NCI-H1436 (cell line): ENCODE measurements at regions not wholly inside any gene's neighbourhood (a gene's known extent, or its start where the extent isn't known, plus 50 kb on each side); places are given as distances from the start of the nearest gene placed in this dataset.
A peak's percentile ranks its signal among the peaks of the same experiment; 100 is the strongest.
"Not testable (repeated sequence)": the region's sequence is repeated elsewhere in the genome, so short reads cannot be mapped to it uniquely, and the experiment has no call there.

Source experiments
- DNase-seq: peaks from one replicate; lab custom pipeline; 2025; lab: John Stamatoyannopoulos, UW

DNA sequence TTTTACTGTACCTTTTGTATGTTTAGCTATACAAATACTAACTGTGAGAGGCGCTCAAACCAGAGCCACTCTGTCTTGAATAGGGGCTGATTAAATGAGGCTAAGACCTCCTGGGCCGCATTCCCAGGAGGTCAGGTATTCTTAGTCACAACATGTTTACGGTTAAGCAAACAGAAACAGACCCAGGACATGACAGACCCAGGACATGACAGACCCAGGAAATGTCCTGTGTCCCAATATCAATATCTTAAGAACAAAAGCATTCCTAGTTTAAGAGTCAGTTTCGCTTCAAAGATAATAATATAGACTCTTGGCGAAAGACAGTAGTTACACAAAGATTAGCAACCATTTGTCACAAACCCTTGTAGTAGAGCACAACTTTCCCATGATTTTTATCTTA lies 304.5 kb downstream of the CCSER2 start:
- DNase-seq, result no peak

DNA sequence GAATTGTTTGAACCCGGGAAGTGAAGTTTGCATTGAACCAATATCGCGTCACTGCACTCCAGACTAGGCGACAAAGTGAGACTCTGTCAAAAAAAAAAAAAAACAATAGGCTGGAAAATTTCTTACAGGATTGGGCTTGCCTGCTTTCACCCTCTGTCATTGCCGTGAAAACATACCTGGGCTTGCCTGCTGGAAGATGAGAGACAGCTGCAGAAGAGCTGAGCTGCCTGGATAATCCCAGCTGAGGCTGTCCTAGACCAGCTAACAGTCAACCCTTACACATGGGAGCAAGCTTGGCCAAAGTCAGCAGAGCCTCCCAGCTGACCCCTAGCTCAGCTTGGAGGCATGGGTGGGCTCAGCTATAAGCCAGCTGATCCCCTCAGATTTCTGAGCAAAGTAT lies 306.2 kb downstream of the CCSER2 start:
- DNase-seq, result no peak

DNA sequence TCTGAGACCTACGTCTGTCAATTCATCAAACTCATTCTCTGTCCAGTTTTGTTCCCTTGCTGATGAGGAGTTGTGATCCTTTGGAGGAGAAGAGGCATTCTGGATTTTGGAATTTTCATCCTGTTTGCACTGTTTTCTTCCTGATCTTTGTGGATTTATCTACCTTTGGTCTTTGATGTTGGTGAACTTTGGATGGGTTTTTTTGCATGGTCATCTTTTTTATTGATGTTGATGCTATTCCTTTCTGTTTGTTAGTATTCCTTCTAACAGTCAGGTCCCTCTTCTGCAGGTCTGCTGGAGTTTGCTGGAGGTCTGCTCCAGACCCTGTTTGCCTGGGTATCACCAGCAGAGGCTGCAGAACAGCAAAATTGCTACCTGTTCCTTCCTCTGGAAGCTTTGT lies 322.2 kb downstream of the CCSER2 start:
- DNase-seq, result not testable (repeated sequence)

DNA sequence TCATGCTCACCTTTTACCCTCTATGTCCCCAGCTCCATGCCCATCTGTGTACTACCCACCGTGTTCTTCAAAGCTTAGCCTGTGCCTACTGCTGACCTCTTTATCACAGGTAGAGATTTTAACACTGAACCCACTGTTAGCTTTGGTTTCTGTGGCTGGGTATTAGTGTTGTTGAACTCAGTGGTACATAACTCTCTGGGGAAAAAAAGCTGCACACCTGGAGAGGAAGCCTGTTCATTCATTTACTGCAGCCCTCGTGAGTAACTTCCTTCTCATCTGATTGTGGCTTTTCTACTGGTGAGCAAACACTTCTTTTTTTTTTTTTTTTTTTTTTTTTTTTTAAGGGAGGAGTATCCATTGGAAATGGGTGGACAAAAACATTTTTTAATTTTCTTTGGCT lies 326.3 kb downstream of the CCSER2 start:
- DNase-seq, result peak; percentile 16

DNA sequence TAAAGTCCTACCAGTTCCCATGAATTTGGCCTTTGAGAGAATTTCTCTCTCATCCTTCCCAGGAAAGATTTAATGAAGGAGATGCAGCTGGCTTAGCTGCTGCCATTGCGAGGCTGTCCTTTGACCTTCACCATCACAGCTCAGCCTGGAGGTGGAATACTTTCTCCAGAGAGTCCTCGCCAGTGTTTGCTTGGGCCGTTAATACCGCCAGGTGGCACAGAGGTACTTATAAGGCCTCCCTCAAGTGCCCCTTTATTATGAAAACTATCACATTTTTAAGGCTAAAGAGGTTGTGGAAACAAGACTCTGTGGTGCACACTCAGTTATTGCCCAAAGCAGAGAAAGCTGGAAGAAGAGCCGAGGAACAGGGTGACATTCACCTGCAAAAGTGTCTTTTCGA lies 330.6 kb downstream of the CCSER2 start:
- no peak for DNase-seq

DNA sequence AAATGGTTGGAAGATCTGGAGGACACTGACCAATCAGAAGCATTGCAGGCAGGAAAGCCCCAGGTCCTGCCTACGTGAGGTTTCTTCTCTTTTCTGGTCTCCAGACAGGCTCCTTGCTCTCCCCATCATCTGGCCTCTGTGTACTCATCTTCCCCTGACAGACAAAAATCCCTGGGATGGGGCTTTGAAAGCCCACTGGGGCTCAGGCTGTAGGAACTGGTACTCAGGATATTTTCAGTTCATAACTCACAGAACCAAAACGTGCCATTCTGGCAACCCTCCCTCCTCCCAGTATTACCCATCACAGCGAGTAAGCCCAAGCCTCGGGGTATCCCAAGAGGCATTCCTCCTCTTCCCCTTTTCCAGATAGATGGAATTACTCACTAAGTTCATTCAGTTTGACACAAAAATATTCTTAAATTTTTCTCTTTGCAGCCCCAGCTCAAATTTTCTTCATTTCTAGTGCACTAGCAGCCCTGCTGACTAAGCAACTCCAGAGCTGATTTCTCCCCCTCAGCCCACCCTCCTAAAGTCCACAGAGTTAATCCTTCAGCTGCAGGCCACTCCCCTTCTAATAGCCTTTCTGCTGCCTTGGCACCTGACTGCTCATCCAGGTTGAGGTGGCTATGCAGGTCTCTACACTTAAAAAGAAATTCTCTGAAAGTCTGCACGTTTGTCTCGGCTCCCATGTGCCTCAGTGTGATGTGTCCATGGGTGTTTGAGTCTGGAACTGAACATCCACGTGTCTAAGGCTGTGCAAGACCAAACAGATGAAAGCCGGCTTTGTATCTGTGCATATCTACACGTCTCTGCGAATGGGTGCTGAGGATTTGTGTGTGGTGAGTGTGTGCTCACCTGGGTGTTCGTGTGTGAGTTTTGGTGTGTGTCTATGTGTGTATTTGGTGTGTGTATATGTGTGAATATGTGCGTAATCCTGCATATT lies 331.4 kb downstream of the CCSER2 start:
- DNase-seq, result no peak

GRCh38 chr10:84660450-84661159 lies 332.2 kb downstream of the CCSER2 start:
- no peak for DNase-seq

GRCh38 chr10:84665211-84665610 lies 336.8 kb downstream of the CCSER2 start:
- no peak for DNase-seq

- no peak for DNase-seq
Observed at GRCh38 chr10:84665883-84666463, 337.6 kb downstream of the CCSER2 start.

DNA sequence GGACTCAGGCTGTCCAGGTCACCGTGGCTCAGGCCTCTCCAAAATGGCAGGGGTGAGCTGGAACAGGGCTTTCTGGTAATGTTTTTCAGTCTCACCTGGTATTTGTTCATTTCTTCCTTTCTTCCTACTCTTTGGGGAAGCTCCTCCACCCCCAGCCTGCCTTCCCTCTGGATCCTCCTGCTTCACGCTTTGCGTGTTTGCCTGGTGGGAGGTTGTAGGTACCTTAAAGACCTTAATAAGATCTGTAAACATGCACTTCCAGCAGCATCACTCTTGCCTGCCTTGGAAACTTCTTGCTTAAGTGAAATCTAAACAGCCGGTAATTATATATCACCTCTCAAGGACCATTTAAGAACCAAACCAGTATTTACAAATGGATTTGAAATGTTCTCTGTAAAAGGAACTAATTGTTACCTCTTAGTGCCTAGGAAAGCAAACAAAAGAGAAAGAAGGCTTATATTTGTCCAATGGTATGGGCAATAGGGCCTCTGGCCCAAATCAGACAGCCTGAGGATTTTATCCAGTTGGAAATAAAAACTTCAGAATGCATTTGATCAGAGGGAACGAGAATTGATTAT lies 339.9 kb downstream of the CCSER2 start:
- DNase-seq, result peak; percentile 69

DNA sequence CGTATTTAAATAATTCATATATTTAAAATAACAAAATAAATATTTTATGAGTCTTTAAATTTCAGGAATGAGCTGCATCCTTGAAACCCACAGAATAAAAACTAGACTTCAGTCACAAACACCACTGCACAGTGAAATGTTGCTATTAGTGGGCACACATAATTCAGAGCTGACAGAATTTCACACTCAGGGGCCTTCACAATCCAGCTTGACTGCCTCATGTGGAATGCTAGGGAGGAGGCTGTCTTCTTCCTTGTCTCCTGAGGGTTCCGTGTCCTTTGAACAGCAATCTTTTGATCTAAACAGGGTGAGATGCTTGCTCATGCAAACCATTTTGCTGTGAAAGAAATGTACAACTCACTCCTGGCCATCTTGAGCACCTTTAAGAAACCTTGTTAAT lies 346.7 kb downstream of the CCSER2 start:
- no peak for DNase-seq

DNA sequence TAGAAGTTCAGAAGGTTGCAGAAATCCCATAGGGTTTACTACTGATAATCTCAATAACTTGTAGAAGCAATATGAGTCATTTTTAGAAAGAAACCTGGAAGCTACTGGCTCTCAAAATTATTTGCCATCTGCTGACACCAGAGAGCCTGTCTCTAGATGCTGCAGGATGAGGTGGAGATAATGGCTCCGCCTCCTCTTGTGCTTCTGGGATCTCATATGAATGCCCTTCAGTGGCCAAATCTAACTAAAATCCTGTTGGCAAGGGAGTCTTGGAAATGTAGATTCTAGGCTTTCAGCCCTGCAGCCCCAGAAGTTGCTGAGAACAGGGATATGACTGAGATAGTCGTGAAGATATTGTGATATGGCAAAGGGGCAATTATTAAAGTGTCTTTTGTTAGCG lies 348.1 kb downstream of the CCSER2 start:
- no peak for DNase-seq

DNA sequence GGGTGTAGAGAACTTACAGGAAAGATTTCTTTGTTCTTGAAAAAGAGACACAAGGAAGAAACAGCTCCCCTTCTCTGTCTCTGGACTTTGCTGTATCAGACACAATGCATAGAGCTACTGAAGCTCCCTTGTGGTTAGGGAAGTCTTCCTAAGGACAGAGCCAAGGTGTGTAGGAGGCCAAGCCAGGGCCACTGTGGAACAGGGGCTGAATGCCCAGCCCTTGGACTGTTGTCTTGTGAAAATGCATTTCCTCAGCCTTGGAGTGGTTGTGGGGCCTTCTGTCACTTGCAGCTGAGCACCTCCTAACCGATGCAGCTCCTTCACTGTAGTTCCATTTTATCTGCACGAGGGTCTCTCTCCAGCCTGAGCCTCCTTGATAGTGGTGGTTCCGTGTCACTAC lies 353.4 kb downstream of the CCSER2 start:
- DNase-seq, result no peak

GRCh38 chr10:84683550-84683949 lies 355.2 kb downstream of the CCSER2 start:
- DNase-seq, result no peak

DNA sequence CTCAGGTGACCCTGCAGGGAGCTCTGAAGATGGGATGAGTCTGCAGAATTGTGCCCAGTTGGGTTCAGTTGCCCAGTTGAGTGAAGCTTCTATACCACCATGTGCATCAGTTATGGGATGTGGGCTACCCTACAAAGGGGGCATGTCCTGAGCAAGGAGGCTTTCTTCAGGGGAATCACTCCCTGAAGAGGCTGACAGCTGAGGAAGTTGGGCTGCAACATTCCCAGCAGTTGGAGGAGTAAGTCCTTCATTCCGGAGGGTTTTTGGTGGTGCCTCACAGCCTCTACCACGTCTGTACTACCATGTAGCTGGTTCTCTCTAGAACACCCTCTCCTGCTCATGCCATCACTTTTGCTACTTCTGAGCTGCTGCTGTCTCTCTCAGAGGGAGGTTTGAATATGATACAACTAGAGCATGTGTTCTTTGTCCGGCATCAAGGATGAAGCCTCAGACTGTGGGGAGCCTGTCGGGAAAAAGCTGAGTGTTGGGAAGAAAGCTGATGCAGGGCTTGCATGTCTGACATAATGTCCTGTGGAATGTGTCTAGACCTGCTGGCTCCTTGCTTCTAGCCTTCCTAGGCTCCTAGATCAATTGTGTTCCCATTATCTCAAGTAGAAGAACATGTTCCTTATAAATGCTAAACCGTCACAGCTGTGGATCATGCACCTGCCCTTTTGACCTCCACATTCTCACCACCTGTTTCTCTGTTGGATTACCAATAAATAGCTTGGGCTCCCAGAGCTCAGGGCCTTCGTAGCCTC lies 355.8 kb downstream of the CCSER2 start:
- DNase-seq, result no peak

- no peak for DNase-seq
Observed at GRCh38 chr10:84685047-84685660, 356.8 kb downstream of the CCSER2 start.

GRCh38 chr10:84693006-84693405 lies 364.6 kb downstream of the CCSER2 start:
- no peak for DNase-seq

DNA sequence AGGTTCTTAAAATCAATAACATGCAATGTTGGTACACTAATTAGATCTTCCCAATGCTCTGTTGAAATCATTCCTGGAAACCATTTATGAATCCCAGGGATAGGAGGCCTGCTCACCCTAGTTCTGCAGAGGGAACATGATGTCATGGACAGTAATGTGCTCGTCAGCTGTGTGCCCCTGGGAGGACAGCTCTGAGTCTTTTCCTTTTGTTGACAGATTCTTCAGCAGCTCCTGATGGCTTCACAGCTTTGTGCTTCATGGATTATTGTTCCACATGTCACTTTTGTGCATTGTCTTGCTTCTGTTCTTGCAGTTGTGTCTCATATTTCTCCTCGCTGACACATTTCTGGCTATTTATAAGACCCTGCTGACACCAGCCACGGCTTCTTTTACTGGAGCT lies 367.5 kb downstream of the CCSER2 start:
- DNase-seq, result no peak

GRCh38 chr10:84696610-84697009 lies 368.2 kb downstream of the CCSER2 start:
- DNase-seq, result no peak

DNA sequence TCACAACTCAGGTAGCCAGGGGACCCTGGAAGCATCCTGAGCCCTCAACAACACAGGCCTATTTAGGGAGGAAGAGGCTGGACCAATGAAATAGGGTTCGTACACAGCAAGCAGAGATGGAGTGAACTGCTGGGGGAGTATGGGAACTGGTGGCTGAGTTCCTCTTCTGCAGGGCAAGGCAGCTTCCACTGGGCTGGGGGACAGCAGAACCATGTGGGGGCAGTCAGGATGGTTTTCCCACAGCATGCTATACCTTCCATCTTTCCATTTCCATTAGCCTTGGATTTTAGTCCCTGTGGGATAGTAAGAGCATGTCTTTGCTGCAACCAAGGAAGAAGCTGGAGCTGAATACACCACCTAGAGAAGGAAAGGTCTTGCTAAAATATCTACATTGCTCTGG lies 370.6 kb downstream of the CCSER2 start:
- no peak for DNase-seq

DNA sequence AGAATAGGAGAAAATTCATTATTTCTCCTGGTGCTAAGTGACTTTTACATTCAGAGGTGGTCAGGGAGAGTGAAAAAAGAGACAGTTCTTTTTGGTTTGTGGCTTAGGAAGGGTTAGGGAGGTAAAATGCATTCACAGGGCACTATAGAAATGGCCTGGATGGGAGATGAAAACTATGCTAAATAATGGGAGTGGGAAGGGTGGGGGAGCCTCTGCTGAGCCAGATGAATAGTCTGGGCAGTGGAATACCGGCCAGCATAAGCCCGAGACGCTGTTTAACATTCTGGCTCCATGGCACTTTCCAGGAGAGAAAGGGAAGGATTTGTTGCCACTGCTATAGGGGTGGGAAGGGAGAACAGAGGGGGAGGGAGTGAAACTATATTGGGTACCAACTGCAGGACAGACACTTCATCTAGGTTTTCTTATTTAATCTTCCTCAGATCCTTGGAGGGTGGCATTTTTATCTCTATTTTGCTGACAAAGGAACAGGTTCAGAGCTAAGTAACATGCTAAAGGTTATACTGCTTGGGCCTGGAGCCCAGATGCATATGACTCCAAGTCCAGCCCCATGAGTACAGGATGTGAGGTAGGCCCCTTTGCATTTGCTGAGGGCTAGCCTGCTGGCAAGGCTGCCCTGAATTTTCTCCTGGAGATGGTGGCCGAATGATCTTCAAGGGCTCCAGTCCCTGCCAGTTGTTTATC lies 372.4 kb downstream of the CCSER2 start:
- DNase-seq, result no peak
